Stimulated activated CD4-positive, alpha-beta T cell treated with anti-CD3 and anti-CD28 coated beads, Interleukin-4, amount 100 ng/mL, for 1 hour (primary cell): ENCODE measurements at regions not wholly inside any gene's neighbourhood (a gene's known extent, or its start where the extent isn't known, plus 50 kb on each side); places are given as distances from the start of the nearest gene placed in this dataset.

Experiments
- DNase-seq: peaks from one replicate; pipeline ENCODE4 v3.0.0-alpha.2; 2020

- DNase-seq, result no peak
These were observed 58.8 kb upstream of the HDAC4 start for GRCh38 chr2:239459606-239460005.

DNA sequence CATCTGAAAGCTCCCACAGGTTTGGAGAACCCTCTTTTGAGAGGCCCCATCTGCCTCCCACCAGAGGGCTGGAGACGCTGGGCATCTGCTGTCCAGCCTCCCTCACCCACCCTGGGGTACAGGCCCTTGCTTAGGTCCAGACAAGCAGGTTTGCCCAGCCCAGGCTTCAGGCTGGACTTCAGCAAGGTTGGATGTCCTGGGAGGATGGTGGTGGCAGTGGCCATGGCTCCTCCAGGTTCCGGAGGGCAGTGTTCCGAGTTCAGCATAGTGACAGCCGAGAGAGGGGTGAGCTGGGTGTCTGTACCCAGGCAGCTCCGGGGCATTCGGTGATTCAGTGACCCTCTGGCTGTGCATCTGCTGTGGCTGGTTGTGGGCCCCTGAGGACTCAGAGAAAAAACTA is 58.2 kb upstream of the HDAC4 start:
- no peak for DNase-seq

DNA sequence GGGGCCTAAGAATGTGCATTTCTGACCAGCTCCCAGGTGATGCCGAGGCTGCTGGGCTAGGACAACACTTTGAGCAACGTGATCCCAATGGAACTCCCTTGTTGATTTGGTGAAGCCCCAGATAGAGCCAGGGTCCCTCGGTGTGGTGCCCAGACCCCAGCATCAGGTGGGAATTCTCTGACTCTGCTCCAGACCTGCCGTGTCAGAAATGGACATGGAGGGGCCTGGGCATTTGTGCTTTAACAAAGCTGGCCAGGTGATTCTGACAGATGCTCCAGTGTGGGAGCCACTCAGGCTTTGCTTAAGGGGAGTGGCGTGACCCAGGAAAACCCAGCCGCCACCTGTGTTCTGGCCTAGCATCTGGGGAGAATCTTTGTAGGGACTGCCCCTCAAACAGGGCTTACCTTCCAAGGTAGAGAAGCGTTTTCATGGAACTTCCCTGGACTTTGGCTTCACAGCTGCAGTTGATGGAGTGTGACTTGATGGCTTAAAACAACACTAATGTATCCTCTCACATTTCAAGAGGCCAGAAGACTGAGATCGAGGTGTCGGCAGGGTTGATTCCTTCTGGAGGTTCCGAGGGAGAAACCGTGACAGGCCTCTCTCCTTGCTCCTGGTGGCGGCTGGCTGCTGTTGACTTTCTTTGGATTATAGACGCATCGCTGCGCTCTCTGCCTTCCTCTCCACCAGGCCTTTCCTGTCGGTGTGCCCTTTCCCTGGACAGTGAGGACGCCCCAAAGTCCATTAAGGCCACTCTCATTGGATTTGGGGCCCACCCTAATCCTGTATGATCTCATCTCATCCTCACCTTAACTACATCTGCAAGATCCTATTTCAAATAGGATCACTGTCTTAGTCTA is 57.0 kb upstream of the HDAC4 start:
- no peak for DNase-seq

- DNase-seq, result no peak
These were observed 56.1 kb upstream of the HDAC4 start for GRCh38 chr2:239456940-239457339.

GRCh38 chr2:239455436-239456203 is 54.8 kb upstream of the HDAC4 start:
- DNase-seq, result no peak

GRCh38 chr2:239454507-239454906 is 53.7 kb upstream of the HDAC4 start:
- no peak for DNase-seq
